HL-60 (cell line): ENCODE measurements at regions not wholly inside any gene's neighbourhood (a gene's known extent, or its start where the extent isn't known, plus 50 kb on each side); places are given as distances from the start of the nearest gene placed in this dataset.

Experiments used
- POLR2AphosphoS5 ChIP-seq: IDR thresholded peaks from 2 replicates; pipeline ENCODE4 v1.6.1; 2012; ENCODE audit warnings: low read depth
- TF ChIP-seq, protein P1 (sequence below): IDR thresholded peaks from one replicate; pipeline ENCODE4 v1.5.1; 2011; ENCODE audit warnings: low read length, control low read depth, inconsistent platforms; ENCODE audit not compliant: insufficient read depth

DNA sequence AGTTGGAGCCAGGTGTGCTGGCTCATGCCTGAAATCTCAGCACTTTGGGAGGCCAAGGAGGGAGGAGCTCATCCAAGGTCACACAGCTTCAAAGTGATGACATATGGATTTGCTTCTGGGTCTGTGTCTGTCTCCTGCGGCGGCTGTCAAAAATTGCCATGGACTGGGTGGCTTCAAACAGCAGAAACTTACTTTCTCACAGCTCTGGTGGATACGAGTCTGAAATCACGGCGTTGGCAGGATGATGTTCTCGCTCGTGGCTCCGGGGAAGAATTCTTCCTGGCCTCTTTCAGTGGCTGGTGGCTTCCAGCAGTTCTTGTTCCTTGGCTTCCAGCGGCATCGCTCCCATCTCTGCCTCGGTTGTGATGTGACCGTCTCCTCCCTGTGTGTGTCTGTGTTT lies 314.8 kb upstream of the C1orf174 start:
- no peak for TF ChIP-seq POLR2AphosphoS5
- TF ChIP-seq, protein P1, sequence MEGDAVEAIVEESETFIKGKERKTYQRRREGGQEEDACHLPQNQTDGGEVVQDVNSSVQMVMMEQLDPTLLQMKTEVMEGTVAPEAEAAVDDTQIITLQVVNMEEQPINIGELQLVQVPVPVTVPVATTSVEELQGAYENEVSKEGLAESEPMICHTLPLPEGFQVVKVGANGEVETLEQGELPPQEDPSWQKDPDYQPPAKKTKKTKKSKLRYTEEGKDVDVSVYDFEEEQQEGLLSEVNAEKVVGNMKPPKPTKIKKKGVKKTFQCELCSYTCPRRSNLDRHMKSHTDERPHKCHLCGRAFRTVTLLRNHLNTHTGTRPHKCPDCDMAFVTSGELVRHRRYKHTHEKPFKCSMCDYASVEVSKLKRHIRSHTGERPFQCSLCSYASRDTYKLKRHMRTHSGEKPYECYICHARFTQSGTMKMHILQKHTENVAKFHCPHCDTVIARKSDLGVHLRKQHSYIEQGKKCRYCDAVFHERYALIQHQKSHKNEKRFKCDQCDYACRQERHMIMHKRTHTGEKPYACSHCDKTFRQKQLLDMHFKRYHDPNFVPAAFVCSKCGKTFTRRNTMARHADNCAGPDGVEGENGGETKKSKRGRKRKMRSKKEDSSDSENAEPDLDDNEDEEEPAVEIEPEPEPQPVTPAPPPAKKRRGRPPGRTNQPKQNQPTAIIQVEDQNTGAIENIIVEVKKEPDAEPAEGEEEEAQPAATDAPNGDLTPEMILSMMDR, result no peak
